ENCODE measurements at regions not wholly inside any gene's neighbourhood (a gene's known extent, or its start where the extent isn't known, plus 50 kb on each side); places are given as distances from the start of the nearest gene placed in this dataset.
A peak's percentile ranks its signal among the peaks of the same experiment; 100 is the strongest.
"Not testable (repeated sequence)": the region's sequence is repeated elsewhere in the genome, so short reads cannot be mapped to it uniquely, and the experiment has no call there.

DNA sequence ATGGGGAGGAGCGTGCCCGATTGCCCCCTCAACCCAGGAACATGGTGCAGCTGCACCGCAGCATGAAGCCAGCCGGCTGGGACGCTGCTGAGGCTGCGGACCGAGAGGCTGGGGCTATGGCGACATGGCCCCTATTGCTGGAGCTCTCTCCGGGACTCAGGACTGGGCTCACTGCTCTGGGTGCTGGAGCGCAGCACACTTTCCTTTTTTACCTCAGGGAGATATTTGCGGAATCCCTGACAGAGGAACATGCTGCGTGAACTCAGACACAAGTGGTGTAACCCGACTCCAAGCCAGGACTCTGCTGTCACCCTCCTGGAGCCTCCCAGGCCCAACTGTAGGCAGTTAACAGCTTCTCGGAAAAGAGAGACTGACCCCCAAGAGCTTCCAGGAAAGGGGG is 137.2 kb upstream of the NBPF9 start:
- Histone ChIP-seq H3K4me3 (peak overlapping the region; percentile 37), H3K4me2 (ENCODE audit: insufficient read depth, low read length) (peak overlapping the region; percentile 41; the same call in 1 of the 2 replicates), H3K27ac (ENCODE audit: extremely low read depth, low read depth, low read length) (peak overlapping the region; percentile 71; the same call in 2 of the 3 replicates), H3K9ac (ENCODE audit: insufficient read depth in 1 of 2, low read depth in 2 of 2, low read length in 2 of 2) (peak overlapping the region in 1 of 2 experiments; percentile 79; a peak in 1 of 4 replicates)
- POLR2A ChIA-PET; H3K4me1 ChIP-seq (replicated peaks in 1 of 2; ENCODE audit: control insufficient read depth in 2 of 2, insufficient read depth in 2 of 2, low read length in 2 of 2); CTCF ChIA-PET (ENCODE audit: low intra/inter-chr PET ratio); H3K9me1 ChIP-seq (ENCODE audit: control insufficient read depth, insufficient read depth, low read length); H3K36me3 ChIP-seq (ENCODE audit: control insufficient read depth, insufficient read depth, low read length); H3K9me3 ChIP-seq (replicated peaks; ENCODE audit: control insufficient read depth, insufficient read depth, low read depth, low read length); BruUV-seq (replicated peaks); H4K20me1 ChIP-seq (replicated peaks; ENCODE audit: control insufficient read depth, insufficient read depth, low read length); DNase-seq (ENCODE audit: extremely low read depth in 1 of 4, low spot score in 3 of 4); intact Hi-C loops (cut with micrococcal nuclease); in situ Hi-C loops (cut with MboI); H2AFZ ChIP-seq (ENCODE audit: low read depth, low read length); H3K79me2 ChIP-seq (ENCODE audit: control insufficient read depth, insufficient read depth, low read length); H3K27me3 ChIP-seq (ENCODE audit: control insufficient read depth in 2 of 2, insufficient read depth in 2 of 2, low read length in 2 of 2); FAIRE-seq: not testable (repeated sequence)
- ATAC-seq: peak; percentile 75
- 0% methylated on average over 1 of the region's 14 CpGs for WGBS (ENCODE audit: insufficient coverage, low coverage, missing lambda C conversion rate)

DNA sequence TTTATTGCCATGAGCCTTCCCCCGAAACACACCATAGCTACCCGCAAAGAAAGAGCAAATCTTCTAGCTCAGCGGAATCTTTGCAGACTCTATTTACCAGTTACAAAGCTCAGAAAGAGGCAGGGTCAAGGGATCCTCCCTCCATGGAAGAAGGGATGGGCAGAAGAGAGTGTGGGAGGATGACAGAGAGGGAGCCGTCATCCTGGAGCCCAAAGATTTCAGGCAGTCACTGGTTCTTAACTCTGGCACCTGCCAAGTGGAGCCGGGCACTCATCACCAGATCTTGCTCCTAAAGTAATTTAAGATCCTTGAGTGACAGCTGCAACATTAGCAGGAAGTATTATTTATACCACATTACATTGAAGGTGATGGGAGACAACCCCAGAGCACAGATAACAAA is 137.9 kb upstream of the NBPF9 start:
- BruUV-seq (replicated peaks); H3K4me1 ChIP-seq (replicated peaks in 1 of 2; ENCODE audit: control insufficient read depth in 2 of 2, insufficient read depth in 2 of 2, low read length in 2 of 2); FAIRE-seq; DNase-seq (ENCODE audit: extremely low read depth in 1 of 4, low spot score in 3 of 4); CTCF ChIA-PET (ENCODE audit: low intra/inter-chr PET ratio); H2AFZ ChIP-seq (ENCODE audit: low read depth, low read length); H3K9me1 ChIP-seq (ENCODE audit: control insufficient read depth, insufficient read depth, low read length); POLR2A ChIA-PET; H3K9ac ChIP-seq (ENCODE audit: insufficient read depth in 1 of 2, low read depth in 2 of 2, low read length in 2 of 2); H3K27me3 ChIP-seq (ENCODE audit: control insufficient read depth in 2 of 2, insufficient read depth in 2 of 2, low read length in 2 of 2); in situ Hi-C loops (cut with MboI); H3K79me2 ChIP-seq (ENCODE audit: control insufficient read depth, insufficient read depth, low read length); H3K4me3 ChIP-seq; H4K20me1 ChIP-seq (replicated peaks; ENCODE audit: control insufficient read depth, insufficient read depth, low read length); H3K36me3 ChIP-seq (ENCODE audit: control insufficient read depth, insufficient read depth, low read length); intact Hi-C loops (cut with micrococcal nuclease); H3K9me3 ChIP-seq (replicated peaks; ENCODE audit: control insufficient read depth, insufficient read depth, low read depth, low read length): not testable (repeated sequence)
- no CpG with 5 or more reads among the region's 5 CpGs for WGBS (ENCODE audit: insufficient coverage, low coverage, missing lambda C conversion rate)
- ATAC-seq: peak; percentile 21
- Histone ChIP-seq H3K4me2 (ENCODE audit: insufficient read depth, low read length) (peak overlapping the region; percentile 41; the same call in 1 of the 2 replicates), H3K27ac (ENCODE audit: extremely low read depth, low read depth, low read length) (peak overlapping the region; percentile 71)

DNA sequence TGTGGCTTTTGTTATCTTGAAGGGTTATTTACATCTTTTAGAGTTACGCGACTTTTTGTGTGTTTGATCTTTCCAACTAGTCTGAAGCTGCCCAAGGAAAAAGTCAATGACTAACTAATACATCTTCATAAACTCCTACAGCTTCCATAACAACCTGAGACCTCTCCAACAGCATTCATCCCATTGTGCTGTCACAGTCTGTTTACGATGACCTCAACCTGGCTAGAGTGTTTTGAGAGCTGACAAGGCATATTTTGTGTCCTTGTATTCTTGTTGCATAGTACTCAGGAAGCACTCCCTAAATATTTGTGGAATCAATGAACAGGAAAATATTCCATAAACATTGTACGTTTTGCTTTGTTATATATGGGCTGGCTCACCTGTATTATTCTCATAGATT is 140.2 kb upstream of the NBPF9 start:
- H3K9ac ChIP-seq (ENCODE audit: insufficient read depth in 1 of 2, low read depth in 2 of 2, low read length in 2 of 2); in situ Hi-C loops (cut with MboI); H2AFZ ChIP-seq (ENCODE audit: low read depth, low read length); H3K36me3 ChIP-seq (ENCODE audit: control insufficient read depth, insufficient read depth, low read length); intact Hi-C loops (cut with micrococcal nuclease); CTCF ChIA-PET (ENCODE audit: low intra/inter-chr PET ratio); H3K4me3 ChIP-seq; H3K27ac ChIP-seq (ENCODE audit: extremely low read depth, low read depth, low read length); DNase-seq (ENCODE audit: extremely low read depth in 1 of 4, low spot score in 3 of 4); H3K4me2 ChIP-seq (ENCODE audit: insufficient read depth, low read length); H3K9me1 ChIP-seq (ENCODE audit: control insufficient read depth, insufficient read depth, low read length); H3K79me2 ChIP-seq (ENCODE audit: control insufficient read depth, insufficient read depth, low read length); H4K20me1 ChIP-seq (replicated peaks; ENCODE audit: control insufficient read depth, insufficient read depth, low read length); H3K27me3 ChIP-seq (ENCODE audit: control insufficient read depth in 2 of 2, insufficient read depth in 2 of 2, low read length in 2 of 2); POLR2A ChIA-PET; H3K4me1 ChIP-seq (replicated peaks in 1 of 2; ENCODE audit: control insufficient read depth in 2 of 2, insufficient read depth in 2 of 2, low read length in 2 of 2); BruUV-seq (replicated peaks); H3K9me3 ChIP-seq (replicated peaks; ENCODE audit: control insufficient read depth, insufficient read depth, low read depth, low read length); FAIRE-seq: not testable (repeated sequence)
- no CpG with 5 or more reads among the region's 4 CpGs for WGBS (ENCODE audit: insufficient coverage, low coverage, missing lambda C conversion rate)
- ATAC-seq: peak; percentile 26

DNA sequence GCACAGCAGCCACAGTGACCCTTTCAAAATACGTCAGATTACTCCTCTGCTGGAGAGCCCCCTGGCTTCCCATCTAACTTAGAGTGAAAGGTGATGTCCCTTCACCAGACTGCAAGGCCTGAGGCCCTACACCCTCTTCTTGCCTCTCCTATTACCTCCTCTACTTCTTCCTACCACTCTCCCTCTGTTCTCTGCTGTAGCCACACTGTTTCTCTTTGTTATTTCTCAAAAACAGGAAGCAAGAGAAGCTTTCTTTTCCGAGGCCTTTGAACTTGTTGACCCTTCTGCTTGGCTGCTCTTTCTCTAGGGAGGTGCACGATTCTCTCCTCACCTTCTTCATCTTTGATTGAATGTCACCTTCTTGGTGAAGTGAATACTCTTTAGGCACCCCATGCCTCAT is 141.3 kb upstream of the NBPF9 start:
- H3K4me3 ChIP-seq; H3K9me3 ChIP-seq (replicated peaks; ENCODE audit: control insufficient read depth, insufficient read depth, low read depth, low read length); H3K4me1 ChIP-seq (replicated peaks in 1 of 2; ENCODE audit: control insufficient read depth in 2 of 2, insufficient read depth in 2 of 2, low read length in 2 of 2); BruUV-seq (replicated peaks); H3K79me2 ChIP-seq (ENCODE audit: control insufficient read depth, insufficient read depth, low read length); H4K20me1 ChIP-seq (replicated peaks; ENCODE audit: control insufficient read depth, insufficient read depth, low read length); H3K27me3 ChIP-seq (ENCODE audit: control insufficient read depth in 2 of 2, insufficient read depth in 2 of 2, low read length in 2 of 2); FAIRE-seq; H3K9me1 ChIP-seq (ENCODE audit: control insufficient read depth, insufficient read depth, low read length); CTCF ChIA-PET (ENCODE audit: low intra/inter-chr PET ratio); intact Hi-C loops (cut with micrococcal nuclease); H3K9ac ChIP-seq (ENCODE audit: insufficient read depth in 1 of 2, low read depth in 2 of 2, low read length in 2 of 2); H3K36me3 ChIP-seq (ENCODE audit: control insufficient read depth, insufficient read depth, low read length); in situ Hi-C loops (cut with MboI); POLR2A ChIA-PET; H3K27ac ChIP-seq (ENCODE audit: extremely low read depth, low read depth, low read length); H3K4me2 ChIP-seq (ENCODE audit: insufficient read depth, low read length); ATAC-seq; DNase-seq (ENCODE audit: extremely low read depth in 1 of 4, low spot score in 3 of 4); H2AFZ ChIP-seq (ENCODE audit: low read depth, low read length): not testable (repeated sequence)
- 0% methylated on average over 2 of the region's 3 CpGs for WGBS (ENCODE audit: insufficient coverage, low coverage, missing lambda C conversion rate)

All from K562 (cell line).